Esophagus squamous epithelium (tissue), 5 donors: ENCODE measurements at regions not wholly inside any gene's neighbourhood (a gene's known extent, or its start where the extent isn't known, plus 50 kb on each side); places are given as distances from the start of the nearest gene placed in this dataset.

Experiments used
- DNase-seq: peaks from one replicate; lab custom pipeline; 2025; lab: John Stamatoyannopoulos, UW
- H3K27ac ChIP-seq, 4 donors: fragments of 200-600 bp; sonication (generic); one replicate each; pipeline ENCODE4 v1.5.1; 2016 to 2019; ENCODE audit warnings: mild to moderate bottlenecking in 1 of 4
- H3K27me3 ChIP-seq, 4 donors: fragments of 200-600 bp; sonication (generic); 1 replicate in 3 of 4; 2 replicates in 1 of 4; pipeline versions ENCODE4 v1.5.1 to v1.6.0; 2017 to 2021; ENCODE audit warnings: antibody characterized with exemption in 1 of 4
- H3K36me3 ChIP-seq, 3 donors: fragments of 200-600 bp; sonication (generic); one replicate each; pipeline ENCODE4 v1.5.1; 2016 to 2019
- H3K4me1 ChIP-seq, 3 donors: fragments of 200-600 bp; sonication (generic); one replicate each; pipeline ENCODE4 v1.5.1; 2017 to 2019
- H3K4me3 ChIP-seq, 4 donors: fragments of 200-600 bp; sonication (generic); 1 replicate in 3 of 4; 2 replicates in 1 of 4; pipeline ENCODE4 v1.5.1; 2016 to 2019; ENCODE audit warnings: mild to moderate bottlenecking in 2 of 4, moderate library complexity in 1 of 4
- H3K9me3 ChIP-seq, 3 donors: fragments of 200-600 bp; sonication (generic); one replicate each; pipeline ENCODE4 v1.5.1; 2016 to 2019
- CTCF ChIP-seq, 6 experiments: fragments of 450-650 bp in 4 of 6; fragments of 200-600 bp in 2 of 6; sonication (generic) in 2 of 6; IDR thresholded peaks; one replicate each; pipeline ENCODE4 v1.5.1; 2016 to 2019; ENCODE audit warnings: antibody characterized with exemption in 6 of 6, mild to moderate bottlenecking in 4 of 6, moderate library complexity in 4 of 6
- POLR2A ChIP-seq, 4 donors: fragments of 450-650 bp; IDR thresholded peaks; one replicate each; pipeline ENCODE4 v1.6.1; 2017; ENCODE audit warnings: antibody characterized with exemption in 4 of 4, mild to moderate bottlenecking in 4 of 4, moderate library complexity in 3 of 4
- WGBS, 2 donors: methylation state at CpG; one replicate each; pipeline ENCODE4 v1.1.5; 2018; 5-methylcytosine and 5-hydroxymethylcytosine counted together
- intact Hi-C: fragments of 100-400 bp; cut with DNase I; formaldehyde crosslinking; loops from one replicate; pipeline ENCODE4 v1.15.0; 2022
- donor health status: DM: yes; HTN: yes; CAD: no.

GRCh38 chr1:213443415-213443814 is 392.4 kb downstream of the RPS6KC1 start:
- 43 to 58% methylated on average over 2 to 5 of the region's 5 CpGs for WGBS, 2 donors
- no peaks in the 10 kb centered on the region for H3K9me3 ChIP-seq
- H3K4me3 ChIP-seq: no peak overlapping the region
- TF ChIP-seq POLR2A (IDR thresholded peaks at IDR 0.05) (no peak), CTCF (IDR thresholded peaks at IDR 0.05) (no peak)
- H3K27me3 ChIP-seq: peaks cover 0 to 4% (median 0%) of the 10 kb centered on the region in 4 donors
- no peaks in the 10 kb centered on the region for H3K4me1 ChIP-seq
- H3K27ac ChIP-seq: no peak overlapping the region
- intact Hi-C loops: no loop called here
- no peak for DNase-seq
- no peaks in the 10 kb centered on the region for H3K36me3 ChIP-seq

- no peak for DNase-seq
- intact Hi-C loops: no loop called here
- Histone ChIP-seq H3K27ac (no peak overlapping the region), H3K9me3 (no peaks in the 10 kb centered on the region), H3K27me3 (peaks cover 0 to 4% (median 0%) of the 10 kb centered on the region in 4 donors), H3K4me3 (no peak overlapping the region), H3K4me1 (no peaks in the 10 kb centered on the region), H3K36me3 (no peaks in the 10 kb centered on the region)
- TF ChIP-seq CTCF (IDR thresholded peaks at IDR 0.05) (no peak), POLR2A (IDR thresholded peaks at IDR 0.05) (no peak)
- 52 to 53% methylated on average over 6 of the region's 6 CpGs for WGBS, 2 donors
These were observed 393.2 kb downstream of the RPS6KC1 start for GRCh38 chr1:213444224-213444623.

DNA sequence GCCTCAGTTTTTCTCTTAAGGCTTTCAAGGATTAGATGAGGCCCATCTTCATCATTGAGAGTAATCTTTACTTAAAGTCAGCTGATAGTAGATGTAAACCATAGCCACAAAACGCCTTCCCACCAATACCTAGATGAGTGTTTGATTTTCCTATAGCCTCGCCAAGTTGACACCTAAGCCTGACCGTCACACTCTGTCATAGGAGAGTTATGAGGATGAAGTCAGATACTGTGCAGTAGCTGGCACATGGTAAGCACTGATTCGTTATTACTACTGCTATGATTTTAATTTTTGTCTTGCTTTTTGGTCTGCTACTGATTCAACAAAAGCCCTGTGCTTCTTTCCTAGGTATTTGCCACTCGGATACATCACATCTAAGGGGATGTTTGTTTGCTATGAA is 395.5 kb downstream of the RPS6KC1 start:
- 50 to 53% methylated on average over 5 of the region's 5 CpGs for WGBS, 2 donors
- H3K4me3 ChIP-seq: no peak overlapping the region
- H3K36me3 ChIP-seq: no peaks in the 10 kb centered on the region
- peaks cover 0 to 4% (median 0%) of the 10 kb centered on the region in 4 donors for H3K27me3 ChIP-seq
- DNase-seq: no peak
- intact Hi-C loops: no loop called here
- no peaks in the 10 kb centered on the region for H3K9me3 ChIP-seq
- TF ChIP-seq CTCF (IDR thresholded peaks at IDR 0.05) (no peak), POLR2A (IDR thresholded peaks at IDR 0.05) (no peak)
- no peaks in the 10 kb centered on the region for H3K4me1 ChIP-seq
- H3K27ac ChIP-seq: no peak overlapping the region

GRCh38 chr1:213448360-213448759 is 397.3 kb downstream of the RPS6KC1 start:
- Histone ChIP-seq H3K27ac (no peak overlapping the region), H3K4me3 (no peak overlapping the region), H3K36me3 (no peaks in the 10 kb centered on the region), H3K4me1 (no peaks in the 10 kb centered on the region), H3K9me3 (no peaks in the 10 kb centered on the region), H3K27me3 (peaks cover 0 to 4% (median 0%) of the 10 kb centered on the region in 4 donors)
- WGBS, 2 donors: 73 to 89% methylated on average over 4 to 9 of the region's 9 CpGs
- no peak for DNase-seq
- intact Hi-C loops: no loop called here
- TF ChIP-seq CTCF (IDR thresholded peaks at IDR 0.05): no peak
- TF ChIP-seq POLR2A (IDR thresholded peaks at IDR 0.05): no peak

GRCh38 chr1:213448776-213449175 is 397.7 kb downstream of the RPS6KC1 start:
- no peak for DNase-seq
- H3K9me3 ChIP-seq: no peaks in the 10 kb centered on the region
- H3K27me3 ChIP-seq: peaks cover 0 to 4% (median 0%) of the 10 kb centered on the region in 4 donors
- WGBS, 2 donors: 49 to 73% methylated on average over 4 of the region's 4 CpGs
- intact Hi-C loops: no loop called here
- H3K36me3 ChIP-seq: no peaks in the 10 kb centered on the region
- H3K4me3 ChIP-seq: no peak overlapping the region
- H3K27ac ChIP-seq: no peak overlapping the region
- no peak for TF ChIP-seq CTCF (IDR thresholded peaks at IDR 0.05)
- TF ChIP-seq POLR2A (IDR thresholded peaks at IDR 0.05): no peak
- no peaks in the 10 kb centered on the region for H3K4me1 ChIP-seq
